Ishikawa (cell line): ENCODE measurements at regions not wholly inside any gene's neighbourhood (a gene's known extent, or its start where the extent isn't known, plus 50 kb on each side); places are given as distances from the start of the nearest gene placed in this dataset.

Experiments
- CEBPB ChIP-seq: IDR thresholded peaks from 2 replicates; pipeline ENCODE4 v1.6.1; 2012
- CREB1 ChIP-seq: IDR thresholded peaks from 2 replicates; pipeline ENCODE4 v1.6.1; 2012; ENCODE audit warnings: low read depth
- EGR1 ChIP-seq: IDR thresholded peaks from 2 replicates; pipeline ENCODE4 v1.6.1; 2012
- EP300 ChIP-seq: IDR thresholded peaks from 2 replicates; pipeline ENCODE4 v1.6.1; 2012; ENCODE audit warnings: borderline replicate concordance
- FOXM1 ChIP-seq: IDR thresholded peaks from 2 replicates; pipeline ENCODE4 v1.6.1; 2012; ENCODE audit warnings: low read depth, borderline replicate concordance
- NFIC ChIP-seq: IDR thresholded peaks from 2 replicates; pipeline ENCODE4 v1.6.1; 2012
- RAD21 ChIP-seq: IDR thresholded peaks from 2 replicates; pipeline ENCODE4 v1.6.1; 2012; ENCODE audit warnings: low read depth
- TAF1 ChIP-seq: IDR thresholded peaks from 2 replicates; pipeline ENCODE4 v1.6.1; 2012; ENCODE audit warnings: low read depth, mild to moderate bottlenecking
- TCF12 ChIP-seq: IDR thresholded peaks from 2 replicates; pipeline ENCODE4 v1.6.1; 2012; ENCODE audit warnings: low read depth
- TEAD4 ChIP-seq: IDR thresholded peaks from 2 replicates; pipeline ENCODE4 v1.6.1; 2012
- USF1 ChIP-seq: IDR thresholded peaks from 2 replicates; pipeline ENCODE4 v1.6.1; 2012
- YY1 ChIP-seq: IDR thresholded peaks from 2 replicates; pipeline ENCODE4 v1.6.1; 2012; ENCODE audit warnings: low read depth
- ZBTB7A ChIP-seq: IDR thresholded peaks from 2 replicates; pipeline ENCODE4 v1.6.1; 2012; ENCODE audit warnings: low read depth
- TF ChIP-seq, protein P1 (sequence below): IDR thresholded peaks from 2 replicates; pipeline ENCODE4 v1.6.1; 2012; ENCODE audit warnings: low read depth, mild to moderate bottlenecking
- TF ChIP-seq, protein P2 (sequence below): IDR thresholded peaks from 2 replicates; pipeline ENCODE4 v1.6.1; 2012

- no peak for TF ChIP-seq RAD21
- TF ChIP-seq CEBPB = no peak
- no peak for TF ChIP-seq USF1
- TF ChIP-seq FOXM1 = no peak
- TF ChIP-seq NFIC = no peak
- TF ChIP-seq, protein P1, sequence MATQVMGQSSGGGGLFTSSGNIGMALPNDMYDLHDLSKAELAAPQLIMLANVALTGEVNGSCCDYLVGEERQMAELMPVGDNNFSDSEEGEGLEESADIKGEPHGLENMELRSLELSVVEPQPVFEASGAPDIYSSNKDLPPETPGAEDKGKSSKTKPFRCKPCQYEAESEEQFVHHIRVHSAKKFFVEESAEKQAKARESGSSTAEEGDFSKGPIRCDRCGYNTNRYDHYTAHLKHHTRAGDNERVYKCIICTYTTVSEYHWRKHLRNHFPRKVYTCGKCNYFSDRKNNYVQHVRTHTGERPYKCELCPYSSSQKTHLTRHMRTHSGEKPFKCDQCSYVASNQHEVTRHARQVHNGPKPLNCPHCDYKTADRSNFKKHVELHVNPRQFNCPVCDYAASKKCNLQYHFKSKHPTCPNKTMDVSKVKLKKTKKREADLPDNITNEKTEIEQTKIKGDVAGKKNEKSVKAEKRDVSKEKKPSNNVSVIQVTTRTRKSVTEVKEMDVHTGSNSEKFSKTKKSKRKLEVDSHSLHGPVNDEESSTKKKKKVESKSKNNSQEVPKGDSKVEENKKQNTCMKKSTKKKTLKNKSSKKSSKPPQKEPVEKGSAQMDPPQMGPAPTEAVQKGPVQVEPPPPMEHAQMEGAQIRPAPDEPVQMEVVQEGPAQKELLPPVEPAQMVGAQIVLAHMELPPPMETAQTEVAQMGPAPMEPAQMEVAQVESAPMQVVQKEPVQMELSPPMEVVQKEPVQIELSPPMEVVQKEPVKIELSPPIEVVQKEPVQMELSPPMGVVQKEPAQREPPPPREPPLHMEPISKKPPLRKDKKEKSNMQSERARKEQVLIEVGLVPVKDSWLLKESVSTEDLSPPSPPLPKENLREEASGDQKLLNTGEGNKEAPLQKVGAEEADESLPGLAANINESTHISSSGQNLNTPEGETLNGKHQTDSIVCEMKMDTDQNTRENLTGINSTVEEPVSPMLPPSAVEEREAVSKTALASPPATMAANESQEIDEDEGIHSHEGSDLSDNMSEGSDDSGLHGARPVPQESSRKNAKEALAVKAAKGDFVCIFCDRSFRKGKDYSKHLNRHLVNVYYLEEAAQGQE = no peak
- TF ChIP-seq YY1 = no peak
- TF ChIP-seq EGR1 = no peak
- no peak for TF ChIP-seq TEAD4
- TF ChIP-seq TAF1 = no peak
- no peak for TF ChIP-seq EP300
- TF ChIP-seq TCF12 = no peak
- no peak for TF ChIP-seq ZBTB7A
- TF ChIP-seq CREB1 = no peak
- TF ChIP-seq, protein P2, sequence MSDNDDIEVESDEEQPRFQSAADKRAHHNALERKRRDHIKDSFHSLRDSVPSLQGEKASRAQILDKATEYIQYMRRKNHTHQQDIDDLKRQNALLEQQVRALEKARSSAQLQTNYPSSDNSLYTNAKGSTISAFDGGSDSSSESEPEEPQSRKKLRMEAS = no peak
Measured at GRCh38 chr3:94714194-94714593, 651.3 kb downstream of the NSUN3 start.

GRCh38 chr3:94716326-94717018 lies 653.6 kb downstream of the NSUN3 start:
- no peak for TF ChIP-seq TEAD4
- TF ChIP-seq EGR1 = no peak
- peak; percentile 47 for TF ChIP-seq RAD21
- TF ChIP-seq, protein P2 = no peak

- no peak for TF ChIP-seq YY1
- TF ChIP-seq USF1 = no peak
Measured at GRCh38 chr3:94734206-94734605, 671.3 kb downstream of the NSUN3 start.

DNA sequence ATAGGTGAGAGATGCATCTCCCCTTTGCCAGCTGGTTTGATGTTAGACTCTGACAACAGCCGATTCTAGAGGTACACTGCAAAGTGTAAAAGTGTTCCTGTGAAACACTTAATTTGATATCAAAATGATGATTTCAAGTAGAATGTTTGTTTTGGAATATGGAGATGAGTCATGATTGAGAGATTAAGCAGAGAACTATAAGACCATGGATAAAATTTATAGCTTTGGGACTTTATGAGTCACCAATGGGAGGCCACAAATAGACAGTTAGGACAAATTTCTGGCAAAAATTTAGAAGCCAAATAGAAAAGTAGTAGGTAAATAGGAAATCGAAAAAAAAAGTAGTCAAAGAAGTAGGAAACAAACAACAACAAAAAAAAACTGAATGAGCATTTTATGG lies 672.5 kb downstream of the NSUN3 start:
- TF ChIP-seq EP300 = no peak
- no peak for TF ChIP-seq RAD21
- no peak for TF ChIP-seq USF1
- TF ChIP-seq, protein P1 = no peak
- TF ChIP-seq EGR1 = no peak
- TF ChIP-seq YY1 = no peak
- no peak for TF ChIP-seq CEBPB
- no peak for TF ChIP-seq FOXM1
- no peak for TF ChIP-seq TAF1
- TF ChIP-seq NFIC = no peak
- no peak for TF ChIP-seq TEAD4
- TF ChIP-seq CREB1 = no peak
- TF ChIP-seq, protein P2 = no peak
- TF ChIP-seq ZBTB7A = no peak
- TF ChIP-seq TCF12 = no peak

DNA sequence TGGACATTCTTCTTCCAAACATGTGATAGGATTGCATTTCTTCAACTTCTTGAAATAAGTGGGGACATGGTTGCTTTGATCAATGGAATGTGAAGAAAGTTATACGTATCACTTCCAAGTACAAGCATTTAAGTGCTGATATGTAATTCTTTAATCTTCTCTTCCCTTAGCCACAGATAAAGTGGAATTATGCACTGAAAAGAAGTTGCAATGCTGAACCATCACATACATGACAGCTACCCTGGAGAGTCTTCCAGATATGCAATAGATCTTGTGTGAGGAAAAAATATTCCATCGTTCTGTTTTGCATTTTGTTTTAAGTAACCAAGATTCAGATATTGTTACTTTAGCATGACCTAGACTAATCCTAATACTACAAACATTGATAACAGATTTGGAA lies 674.3 kb downstream of the NSUN3 start:
- TF ChIP-seq TCF12 = no peak
- TF ChIP-seq EP300 = no peak
- no peak for TF ChIP-seq USF1
- no peak for TF ChIP-seq RAD21
- no peak for TF ChIP-seq CREB1
- no peak for TF ChIP-seq YY1
